Heart left ventricle (tissue), 13 donors: ENCODE measurements at regions not wholly inside any gene's neighbourhood (a gene's known extent, or its start where the extent isn't known, plus 50 kb on each side); places are given as distances from the start of the nearest gene placed in this dataset.

Source experiments
- POLR2A ChIP-seq, 2 donors: fragments of 450-650 bp; IDR thresholded peaks; one replicate each; pipeline ENCODE4 v1.6.1; 2017; ENCODE audit warnings: antibody characterized with exemption in 2 of 2, mild to moderate bottlenecking in 2 of 2, moderate library complexity in 2 of 2
- TF ChIP-seq, protein P1 (sequence below), 12 donors: fragments of 200-600 bp; sonication (generic) in 4 of 12; IDR thresholded peaks; one replicate each; pipeline versions ENCODE4 v1.5.0 to v1.8.0; 2018 to 2022; ENCODE audit warnings: antibody characterized with exemption in 12 of 12, mild to moderate bottlenecking in 5 of 12
- donor health status: ischemic (EF 13 %, LVEDD 7.1; RV severe dilation, severe dysfunction).
- donor health status: DM: no; HTN: yes; CAD: no.
- donor health status: DM: no; HTN: no; CAD: no.
- donor health status: ischemic (EF 25% LVEDD 6.9; RV normal size, moderate dysfunction).
- donor health status: ischemic (EF 25% LVEDD 5.7; RV mildly dilated, moderate dysfunction).
- donor health status: ischemic (EF 35%, LVEDD 5.7; RV mildly dilated, moderate dysfunction).
- donor health status: nonischemic (EF 11% LVEDD 7.7; RV severe dilation, severe dysfunction).
- donor health status: DM: yes; HTN: yes; CAD: no.
- donor health status: PGD.
- donor health status: ischemic (EF 29% LVEDD 5.4; RV normal size, mild dysfunction).
- donor health status: nonischemic (EF 23%, LVEDD 6.1; RV moderate dilation, normal function).

DNA sequence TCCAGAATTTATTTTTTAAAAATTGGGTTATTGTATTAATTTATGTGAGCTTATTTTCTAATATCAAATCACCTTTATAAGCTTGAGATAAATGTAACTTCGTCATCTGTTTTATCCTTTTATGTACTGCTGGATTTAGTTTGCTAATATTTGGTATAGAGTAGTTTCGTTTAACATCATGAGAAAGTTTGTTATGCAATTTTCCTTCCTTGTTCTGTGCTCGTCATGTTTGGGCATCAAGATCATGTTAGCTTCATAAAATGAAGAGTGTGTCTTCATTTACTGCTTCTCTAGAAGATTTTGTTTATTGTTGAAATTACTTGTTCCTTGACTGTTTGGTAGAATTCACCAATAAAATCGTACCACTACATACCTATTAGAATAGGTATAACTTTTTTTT is 262.1 kb upstream of the SATB1 start:
- TF ChIP-seq, protein P1, sequence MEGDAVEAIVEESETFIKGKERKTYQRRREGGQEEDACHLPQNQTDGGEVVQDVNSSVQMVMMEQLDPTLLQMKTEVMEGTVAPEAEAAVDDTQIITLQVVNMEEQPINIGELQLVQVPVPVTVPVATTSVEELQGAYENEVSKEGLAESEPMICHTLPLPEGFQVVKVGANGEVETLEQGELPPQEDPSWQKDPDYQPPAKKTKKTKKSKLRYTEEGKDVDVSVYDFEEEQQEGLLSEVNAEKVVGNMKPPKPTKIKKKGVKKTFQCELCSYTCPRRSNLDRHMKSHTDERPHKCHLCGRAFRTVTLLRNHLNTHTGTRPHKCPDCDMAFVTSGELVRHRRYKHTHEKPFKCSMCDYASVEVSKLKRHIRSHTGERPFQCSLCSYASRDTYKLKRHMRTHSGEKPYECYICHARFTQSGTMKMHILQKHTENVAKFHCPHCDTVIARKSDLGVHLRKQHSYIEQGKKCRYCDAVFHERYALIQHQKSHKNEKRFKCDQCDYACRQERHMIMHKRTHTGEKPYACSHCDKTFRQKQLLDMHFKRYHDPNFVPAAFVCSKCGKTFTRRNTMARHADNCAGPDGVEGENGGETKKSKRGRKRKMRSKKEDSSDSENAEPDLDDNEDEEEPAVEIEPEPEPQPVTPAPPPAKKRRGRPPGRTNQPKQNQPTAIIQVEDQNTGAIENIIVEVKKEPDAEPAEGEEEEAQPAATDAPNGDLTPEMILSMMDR (IDR thresholded peaks at IDR 0.05), result no peak
- no peak for TF ChIP-seq POLR2A (IDR thresholded peaks at IDR 0.05)
